RWPE1 (cell line): ENCODE measurements at regions not wholly inside any gene's neighbourhood (a gene's known extent, or its start where the extent isn't known, plus 50 kb on each side); places are given as distances from the start of the nearest gene placed in this dataset.

Experiments used
- CTCF ChIA-PET: fragments of 350-600 bp; sonication (Branson Sonifier 250); formaldehyde crosslinking; extraction: SDS; loops from one replicate; lab custom pipeline; 2021; lab: Yijun Ruan, JAX
- POLR2A ChIA-PET: fragments of 400-600 bp; formaldehyde crosslinking; extraction: SDS; loops from one replicate; lab custom pipeline; 2020; ENCODE audit warnings: antibody characterized with exemption; ENCODE audit not compliant: low non-redundant PET; lab: Yijun Ruan, JAX
- DNase-seq: peaks from one replicate; pipeline ENCODE4 v3.0.0; 2012; ENCODE audit warnings: low spot score
- H3K27ac ChIP-seq: fragments of 450-650 bp; 2 replicates; pipeline ENCODE4 v1.5.1; 2017
- CTCF ChIP-seq: fragments of 450-650 bp; conservative IDR thresholded peaks from 2 replicates; pipeline ENCODE4 v1.5.1; 2017; ENCODE audit warnings: low read depth, mild to moderate bottlenecking

GRCh38 chr5:104965006-104965405 lies 1402.4 kb upstream of the NUDT12 start:
- TF ChIP-seq CTCF = no peak
- POLR2A ChIA-PET = no interaction called here
- H3K27ac ChIP-seq = no peak overlapping the region
- no peak for DNase-seq
- CTCF ChIA-PET = interaction anchor here (0.7 kb wide), 1 partner anchor 119 kb away, joined by 3 read pairs; no protein-coding TSS in a partner anchor

GRCh38 chr5:104955479-104955878 lies 1392.9 kb upstream of the NUDT12 start:
- POLR2A ChIA-PET = no interaction called here

GRCh38 chr5:104952876-104953275 lies 1390.3 kb upstream of the NUDT12 start:
- no peak for DNase-seq
- POLR2A ChIA-PET = no interaction called here
- CTCF ChIA-PET = no interaction called here

More at GRCh38 chr5:104955479-104955878, 1392.9 kb upstream of the NUDT12 start:
- no peak for TF ChIP-seq CTCF
- CTCF ChIA-PET = no interaction called here
- no peak overlapping the region for H3K27ac ChIP-seq
- DNase-seq = no peak

GRCh38 chr5:104951829-104952228 lies 1389.2 kb upstream of the NUDT12 start:
- no peak for DNase-seq
- no peak overlapping the region for H3K27ac ChIP-seq
- no peak for TF ChIP-seq CTCF
- CTCF ChIA-PET = no interaction called here
- POLR2A ChIA-PET = no interaction called here

More at GRCh38 chr5:104952876-104953275, 1390.3 kb upstream of the NUDT12 start:
- no peak for TF ChIP-seq CTCF
- H3K27ac ChIP-seq = no peak overlapping the region

GRCh38 chr5:104947076-104947475 lies 1384.5 kb upstream of the NUDT12 start:
- H3K27ac ChIP-seq = no peak overlapping the region
- no peak for DNase-seq
- TF ChIP-seq CTCF = no peak
- ChIA-PET POLR2A (no interaction called here), CTCF (no interaction called here)

GRCh38 chr5:104942735-104943134 lies 1380.1 kb upstream of the NUDT12 start:
- ChIA-PET CTCF (no interaction called here), POLR2A (no interaction called here)
- H3K27ac ChIP-seq = no peak overlapping the region
- TF ChIP-seq CTCF = no peak
- DNase-seq = no peak

GRCh38 chr5:104941030-104941645 lies 1378.5 kb upstream of the NUDT12 start:
- DNase-seq = no peak
- H3K27ac ChIP-seq = no peak overlapping the region
- TF ChIP-seq CTCF = no peak
- CTCF ChIA-PET = no interaction called here
- POLR2A ChIA-PET = no interaction called here
